Ascending aorta (tissue), 2 donors: ENCODE measurements at regions not wholly inside any gene's neighbourhood (a gene's known extent, or its start where the extent isn't known, plus 50 kb on each side); places are given as distances from the start of the nearest gene placed in this dataset.

Experiments
- DNase-seq, 2 donors: peaks; one replicate each; pipeline ENCODE4 v3.0.0-alpha.2; 2019; ENCODE audit warnings: low spot score in 2 of 2
- H3K27ac ChIP-seq, 2 donors: fragments of 200-600 bp; sonication (generic); one replicate each; pipeline ENCODE4 v1.5.1; 2016 to 2017; ENCODE audit warnings: mild to moderate bottlenecking in 1 of 2
- H3K27me3 ChIP-seq: fragments of 200-600 bp; sonication (generic); one replicate; pipeline ENCODE4 v1.5.1; 2017
- H3K36me3 ChIP-seq, 2 donors: fragments of 200-600 bp; sonication (generic); one replicate each; pipeline ENCODE4 v1.5.1; 2016
- H3K4me1 ChIP-seq, 2 donors: fragments of 200-600 bp; sonication (generic); one replicate each; pipeline ENCODE4 v1.5.1; 2016 to 2017; ENCODE audit warnings: mild to moderate bottlenecking in 1 of 2
- H3K4me3 ChIP-seq, 2 donors: fragments of 200-600 bp; sonication (generic); one replicate each; pipeline ENCODE4 v1.5.1; 2016 to 2017; ENCODE audit warnings: mild to moderate bottlenecking in 1 of 2
- H3K9me3 ChIP-seq, 2 donors: fragments of 200-600 bp; sonication (generic); one replicate each; pipeline ENCODE4 v1.5.1; 2016
- CTCF ChIP-seq, 3 experiments: fragments of 200-600 bp in 2 of 3; fragments of 450-650 bp in 1 of 3; sonication (generic) in 2 of 3; IDR thresholded peaks; one replicate each; pipeline ENCODE4 v1.5.1; 2016 to 2019; ENCODE audit warnings: antibody characterized with exemption in 3 of 3, mild to moderate bottlenecking in 1 of 3, moderate library complexity in 1 of 3
- intact Hi-C: fragments of 100-400 bp; cut with DNase I; formaldehyde crosslinking; loops from one replicate; pipeline ENCODE4 v1.15.1; 2023

GRCh38 chr20:39452583-39453340 lies 490.6 kb downstream of the DHX35 start:
- DNase-seq, result no peak
- Histone ChIP-seq H3K4me3 (no peak overlapping the region), H3K36me3 (no peaks in the 10 kb centered on the region), H3K4me1 (no peaks in the 10 kb centered on the region), H3K9me3 (no peaks in the 10 kb centered on the region), H3K27ac (no peak overlapping the region), H3K27me3 (no peaks in the 10 kb centered on the region)
- intact Hi-C loops, result no loop called here
- TF ChIP-seq CTCF (IDR thresholded peaks at IDR 0.05), result no peak

GRCh38 chr20:39451386-39451785 lies 489.2 kb downstream of the DHX35 start:
- no peak for TF ChIP-seq CTCF (IDR thresholded peaks at IDR 0.05)
- Histone ChIP-seq H3K27me3 (no peaks in the 10 kb centered on the region), H3K4me1 (no peaks in the 10 kb centered on the region), H3K9me3 (no peaks in the 10 kb centered on the region), H3K36me3 (no peaks in the 10 kb centered on the region), H3K4me3 (no peak overlapping the region), H3K27ac (no peak overlapping the region)
- intact Hi-C loops, result no loop called here
- DNase-seq, result no peak

GRCh38 chr20:39446397-39446796 lies 484.3 kb downstream of the DHX35 start:
- no peak for TF ChIP-seq CTCF (IDR thresholded peaks at IDR 0.05)
- intact Hi-C loops, result no loop called here
- Histone ChIP-seq H3K4me1 (no peaks in the 10 kb centered on the region), H3K27me3 (no peaks in the 10 kb centered on the region), H3K27ac (no peak overlapping the region), H3K9me3 (no peaks in the 10 kb centered on the region), H3K36me3 (no peaks in the 10 kb centered on the region), H3K4me3 (no peak overlapping the region)
- DNase-seq, result no peak

DNA sequence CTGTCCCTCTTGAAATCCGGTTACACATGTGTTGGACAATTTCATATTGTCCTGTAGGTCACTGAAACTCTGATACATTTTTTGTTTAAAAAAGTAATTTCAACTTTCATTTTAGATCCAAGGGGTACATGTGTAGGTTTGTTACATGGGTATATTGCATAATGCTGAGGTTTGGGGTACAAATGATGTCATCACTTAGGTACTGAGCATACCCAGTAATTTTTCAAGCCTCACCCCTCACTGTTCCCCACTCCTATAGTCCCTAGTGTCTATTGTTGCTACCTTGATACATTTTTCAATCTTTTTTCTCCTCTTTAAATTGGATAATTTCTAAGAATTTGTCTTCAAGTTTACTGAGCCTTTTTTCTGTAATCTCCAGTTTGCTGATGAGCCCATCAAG lies 483.0 kb downstream of the DHX35 start:
- intact Hi-C loops, result no loop called here
- TF ChIP-seq CTCF (IDR thresholded peaks at IDR 0.05), result no peak
- no peak for DNase-seq
- no peaks in the 10 kb centered on the region for H3K4me1 ChIP-seq
- H3K27ac ChIP-seq, result no peak overlapping the region
- H3K9me3 ChIP-seq, result no peaks in the 10 kb centered on the region
- no peak overlapping the region for H3K4me3 ChIP-seq
- no peaks in the 10 kb centered on the region for H3K36me3 ChIP-seq
- H3K27me3 ChIP-seq, result no peaks in the 10 kb centered on the region

GRCh38 chr20:39433466-39433865 lies 471.3 kb downstream of the DHX35 start:
- Histone ChIP-seq H3K4me3 (no peak overlapping the region), H3K27ac (no peak overlapping the region), H3K36me3 (no peaks in the 10 kb centered on the region), H3K9me3 (no peaks in the 10 kb centered on the region), H3K27me3 (no peaks in the 10 kb centered on the region), H3K4me1 (no peaks in the 10 kb centered on the region)
- intact Hi-C loops, result no loop called here
- no peak for TF ChIP-seq CTCF (IDR thresholded peaks at IDR 0.05)
- DNase-seq, result no peak
